Central memory CD8-positive, alpha-beta T cell (primary cell): ENCODE measurements at regions not wholly inside any gene's neighbourhood (a gene's known extent, or its start where the extent isn't known, plus 50 kb on each side); places are given as distances from the start of the nearest gene placed in this dataset.

ENCODE experiments used
- ATAC-seq: fragments of 150-1000 bp; cut with Tn5 transposase; replicated peaks from 2 replicates; pipeline ENCODE4 v1.10.0; 2022; ENCODE audit warnings: mild to moderate bottlenecking, moderate FRiP score, moderate number of reproducible peaks; ENCODE audit not compliant: poor library complexity, severe bottlenecking; ENCODE audit errors: extremely low read depth
- DNase-seq, 2 donors: peaks; one replicate each; pipeline ENCODE4 v3.0.0; 2021; ENCODE audit warnings: low spot score in 2 of 2
- H3K27ac Mint-ChIP-seq: one replicate; pipeline ENCODE4 v1.8.0; 2022; ENCODE audit warnings: low read depth, mild to moderate bottlenecking, moderate library complexity, mixed read lengths
- H3K27me3 Mint-ChIP-seq: one replicate; pipeline ENCODE4 v1.8.0; 2022; ENCODE audit warnings: mixed read lengths
- H3K36me3 Mint-ChIP-seq: one replicate; pipeline ENCODE4 v1.8.0; 2022; ENCODE audit warnings: mild to moderate bottlenecking, moderate library complexity, mixed read lengths; ENCODE audit not compliant: insufficient read depth
- H3K4me1 Mint-ChIP-seq: one replicate; pipeline ENCODE4 v1.8.0; 2022; ENCODE audit warnings: mixed read lengths
- H3K4me3 Mint-ChIP-seq: one replicate; pipeline ENCODE4 v1.8.0; 2022; ENCODE audit warnings: mild to moderate bottlenecking, moderate library complexity, mixed read lengths
- H3K9me3 Mint-ChIP-seq: one replicate; pipeline ENCODE4 v1.8.0; 2022; ENCODE audit warnings: mixed read lengths

DNA sequence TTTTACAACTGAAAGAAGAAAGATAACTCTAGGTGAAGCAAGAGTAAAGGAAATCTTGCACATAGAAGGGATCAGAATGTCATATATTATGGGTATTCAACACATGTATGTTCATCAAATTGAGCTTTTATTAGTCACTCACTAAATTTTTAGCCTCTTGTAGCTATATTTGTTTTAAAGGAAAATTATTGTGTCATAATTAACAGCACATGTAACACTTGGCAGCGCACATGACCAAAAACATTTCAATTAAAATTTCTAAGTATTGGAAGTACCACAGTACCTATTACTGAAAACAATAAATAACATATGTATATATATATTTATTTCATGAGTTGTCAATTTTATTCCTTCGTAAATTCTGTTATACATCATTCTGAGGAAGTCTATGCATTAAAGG lies 2800.4 kb downstream of the PCDH9 start:
- Mint-ChIP-seq H3K27ac (no peak overlapping the region), H3K4me1 (no peaks in the 10 kb centered on the region), H3K4me3 (no peak overlapping the region), H3K27me3 (no peaks in the 10 kb centered on the region), H3K9me3 (peaks cover 2% of the 10 kb centered on the region), H3K36me3 (no peaks in the 10 kb centered on the region)
- DNase-seq, result no peak
- no peak for ATAC-seq

DNA sequence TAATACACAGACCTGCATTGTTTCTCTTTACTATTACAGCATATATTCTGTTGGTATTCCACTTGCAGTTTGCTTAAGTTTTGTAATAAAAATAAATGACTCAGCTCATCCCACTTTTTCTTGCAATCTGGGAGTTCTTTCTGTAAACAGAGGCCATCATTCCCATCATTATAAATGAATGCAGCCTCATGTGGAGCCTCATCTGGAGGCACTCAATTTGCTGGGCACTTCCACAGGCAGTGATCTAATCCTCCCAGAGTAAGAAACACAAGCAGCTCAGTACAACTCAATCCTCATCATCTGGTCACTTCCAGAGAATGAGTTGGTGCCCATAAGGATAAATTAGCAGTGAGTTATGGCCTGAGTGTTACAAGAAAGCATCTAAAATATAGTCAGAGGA lies 2801.9 kb downstream of the PCDH9 start:
- no peaks in the 10 kb centered on the region for H3K4me1 Mint-ChIP-seq
- H3K27ac Mint-ChIP-seq, result no peak overlapping the region
- no peaks in the 10 kb centered on the region for H3K9me3 Mint-ChIP-seq
- no peaks in the 10 kb centered on the region for H3K27me3 Mint-ChIP-seq
- no peaks in the 10 kb centered on the region for H3K36me3 Mint-ChIP-seq
- ATAC-seq (no peak), DNase-seq (no peak)
- no peak overlapping the region for H3K4me3 Mint-ChIP-seq

DNA sequence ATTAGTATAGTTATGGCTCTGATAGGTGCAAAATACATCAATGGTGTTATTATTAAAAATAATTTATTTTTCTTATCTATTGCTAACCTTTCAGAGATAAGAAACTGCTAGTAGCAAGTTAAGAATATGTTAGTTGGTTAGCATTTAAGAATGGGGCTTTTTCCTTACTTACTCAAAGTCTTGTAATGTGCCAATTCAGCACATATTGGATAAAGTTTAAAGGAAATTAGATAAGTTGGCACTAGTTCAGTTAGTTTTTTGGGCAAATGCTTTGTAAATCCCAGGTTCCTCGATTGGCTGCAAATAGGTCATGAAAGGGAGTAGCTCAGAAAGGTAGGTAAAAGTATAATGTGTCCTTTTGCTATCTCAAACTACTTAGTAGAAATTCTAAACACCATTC lies 2806.7 kb downstream of the PCDH9 start:
- Mint-ChIP-seq H3K4me3 (no peak overlapping the region), H3K4me1 (no peaks in the 10 kb centered on the region), H3K27ac (no peak overlapping the region), H3K36me3 (no peaks in the 10 kb centered on the region), H3K9me3 (no peaks in the 10 kb centered on the region), H3K27me3 (no peaks in the 10 kb centered on the region)
- DNase-seq, result no peak
- no peak for ATAC-seq

DNA sequence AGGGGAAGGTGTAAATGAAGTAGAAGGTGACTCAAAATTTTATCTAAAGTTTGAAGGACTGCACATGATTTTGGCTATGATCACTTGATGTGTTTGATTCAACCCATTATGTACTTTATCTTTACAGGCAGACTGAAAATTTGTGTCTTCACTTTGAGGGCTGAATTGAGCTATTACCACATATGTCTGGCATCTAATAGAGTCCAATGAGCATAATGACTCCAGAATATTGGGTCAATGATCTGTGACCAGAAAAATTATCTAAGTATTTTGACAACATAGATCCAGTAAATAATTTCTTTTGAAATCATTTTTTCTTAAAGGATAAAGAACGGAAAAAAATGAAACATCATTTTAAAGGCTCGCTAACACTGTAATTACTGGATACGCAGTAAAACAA lies 2810.0 kb downstream of the PCDH9 start:
- Mint-ChIP-seq H3K36me3 (peaks cover 2% of the 10 kb centered on the region), H3K27me3 (no peaks in the 10 kb centered on the region), H3K27ac (no peak overlapping the region), H3K9me3 (no peaks in the 10 kb centered on the region), H3K4me1 (no peaks in the 10 kb centered on the region), H3K4me3 (no peak overlapping the region)
- DNase-seq, result no peak
- ATAC-seq, result no peak

DNA sequence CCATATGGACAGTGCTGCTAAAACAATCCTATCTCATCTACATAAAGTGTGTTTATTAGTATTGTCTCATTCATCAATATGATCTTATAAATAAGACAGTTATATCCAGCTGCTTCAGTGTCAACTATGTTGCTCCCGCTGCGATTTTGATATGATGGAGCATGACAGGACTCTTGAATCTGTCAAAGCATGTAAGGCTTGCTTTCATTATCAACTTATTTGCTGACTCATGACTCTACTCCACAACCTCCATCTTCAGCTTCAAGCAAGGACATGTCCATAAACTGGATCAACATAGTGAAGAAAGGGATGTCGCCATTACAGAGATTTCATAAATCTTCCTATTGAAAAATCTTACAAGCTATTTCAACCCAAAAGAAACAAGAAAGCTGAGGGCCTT lies 2812.6 kb downstream of the PCDH9 start:
- H3K27me3 Mint-ChIP-seq, result no peaks in the 10 kb centered on the region
- H3K27ac Mint-ChIP-seq, result no peak overlapping the region
- no peak overlapping the region for H3K4me3 Mint-ChIP-seq
- H3K9me3 Mint-ChIP-seq, result peaks cover 6% of the 10 kb centered on the region
- no peaks in the 10 kb centered on the region for H3K4me1 Mint-ChIP-seq
- peaks cover 3% of the 10 kb centered on the region for H3K36me3 Mint-ChIP-seq
- DNase-seq (no peak), ATAC-seq (no peak)

DNA sequence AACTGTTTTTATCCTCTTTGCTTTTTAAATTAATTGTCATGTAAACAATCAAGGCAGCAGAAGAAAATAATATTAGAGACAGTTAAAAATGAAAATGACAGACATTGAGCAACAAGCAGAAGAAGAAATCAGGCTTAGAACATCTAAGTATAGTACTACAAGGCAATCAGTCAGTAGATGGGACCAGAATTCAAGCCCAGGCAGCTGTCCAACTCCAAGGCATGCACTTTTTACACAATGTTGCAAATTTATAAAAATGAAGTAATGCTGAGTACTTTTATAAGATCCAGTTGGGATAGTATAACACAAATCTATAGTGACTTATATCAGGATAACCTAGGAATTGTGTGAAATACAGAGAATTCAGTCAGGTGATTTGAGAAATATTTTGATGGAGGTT lies 2815.8 kb downstream of the PCDH9 start:
- Mint-ChIP-seq H3K27me3 (no peaks in the 10 kb centered on the region), H3K36me3 (peaks cover 3% of the 10 kb centered on the region), H3K4me3 (no peak overlapping the region), H3K4me1 (no peaks in the 10 kb centered on the region), H3K9me3 (peaks cover 6% of the 10 kb centered on the region), H3K27ac (no peak overlapping the region)
- no peak for DNase-seq
- no peak for ATAC-seq

DNA sequence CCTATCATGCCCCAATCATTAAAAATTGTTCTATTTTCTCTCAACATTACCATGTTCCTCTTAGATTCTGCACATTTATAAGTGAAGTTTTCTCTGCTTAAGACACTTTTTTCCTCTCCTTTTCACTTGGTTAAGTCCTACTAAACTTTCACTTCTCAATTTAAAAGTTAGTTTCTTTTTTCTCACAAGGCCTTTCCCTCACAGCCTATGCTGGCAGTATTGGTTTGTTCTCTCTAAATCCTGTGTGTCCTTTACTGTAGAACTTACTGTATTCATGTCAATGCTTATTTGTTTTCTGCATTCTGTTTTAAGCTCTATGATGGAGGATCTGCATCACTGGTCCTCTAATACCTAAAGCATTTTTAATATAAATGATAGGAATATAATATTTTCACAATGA lies 2816.6 kb downstream of the PCDH9 start:
- DNase-seq (no peak), ATAC-seq (no peak)
- no peak overlapping the region for H3K4me3 Mint-ChIP-seq
- peaks cover 3% of the 10 kb centered on the region for H3K36me3 Mint-ChIP-seq
- H3K9me3 Mint-ChIP-seq, result peaks cover 6% of the 10 kb centered on the region
- no peak overlapping the region for H3K27ac Mint-ChIP-seq
- H3K4me1 Mint-ChIP-seq, result no peaks in the 10 kb centered on the region
- no peaks in the 10 kb centered on the region for H3K27me3 Mint-ChIP-seq

DNA sequence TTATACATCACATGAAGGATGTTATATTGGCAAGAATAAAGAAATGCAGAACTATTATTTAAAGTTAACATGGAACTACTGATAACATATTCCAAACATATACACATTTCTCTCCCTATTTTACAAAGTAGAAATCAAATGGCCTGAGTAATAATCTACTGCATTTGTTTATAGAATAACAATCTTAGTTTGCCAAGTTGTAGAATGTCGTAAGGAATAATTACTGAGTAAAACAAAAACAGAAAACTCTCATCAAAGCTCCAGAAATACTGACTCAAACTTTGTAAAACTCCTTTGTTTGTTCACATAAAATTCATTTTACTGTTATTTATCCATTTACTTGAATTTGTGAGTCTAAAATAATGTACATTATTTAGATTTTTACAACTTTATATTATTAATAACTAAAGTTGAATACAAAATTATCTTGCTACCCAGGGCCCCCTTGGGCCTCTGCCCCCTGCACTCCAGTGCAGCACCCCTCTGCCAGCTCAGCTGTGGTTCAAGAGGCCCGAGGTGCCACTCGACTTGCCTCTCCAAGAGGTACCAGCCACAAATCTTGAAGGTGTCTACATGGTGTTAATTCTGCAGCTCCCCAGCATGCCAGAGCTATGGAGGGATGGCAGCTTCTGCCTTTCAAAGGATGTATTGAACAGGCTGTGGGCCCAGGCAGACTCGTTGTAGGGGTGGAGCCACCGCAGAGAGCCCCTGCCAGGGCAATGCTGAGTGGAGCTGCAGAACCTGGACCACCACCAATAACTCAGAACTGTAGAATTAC lies 2819.7 kb downstream of the PCDH9 start:
- Mint-ChIP-seq H3K27me3 (no peaks in the 10 kb centered on the region), H3K4me3 (no peak overlapping the region), H3K9me3 (peaks cover 30% of the 10 kb centered on the region), H3K4me1 (no peaks in the 10 kb centered on the region), H3K27ac (no peak overlapping the region), H3K36me3 (peaks cover 1% of the 10 kb centered on the region)
- ATAC-seq (no peak), DNase-seq (no peak)

DNA sequence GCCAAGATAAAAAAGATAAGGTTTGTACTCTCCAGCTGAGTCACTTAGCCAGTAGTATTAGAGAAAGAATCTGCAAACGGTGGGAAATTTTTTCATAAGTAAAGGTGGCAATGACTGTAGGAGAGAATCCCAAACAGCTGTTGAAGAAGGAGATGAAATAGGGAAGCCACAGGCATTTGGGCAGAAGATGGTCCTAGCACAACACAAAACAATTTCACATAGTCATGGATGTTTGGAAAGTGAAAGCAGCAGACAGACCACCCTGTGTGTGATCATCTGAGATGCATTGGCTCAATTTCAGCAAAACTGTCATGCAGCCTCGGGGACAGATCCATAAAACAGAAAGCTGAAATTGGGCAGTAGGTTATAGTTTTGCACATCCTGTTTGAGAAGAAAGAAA lies 2832.4 kb downstream of the PCDH9 start:
- Mint-ChIP-seq H3K36me3 (no peaks in the 10 kb centered on the region), H3K27ac (no peak overlapping the region), H3K4me3 (no peak overlapping the region), H3K9me3 (peaks cover 23% of the 10 kb centered on the region), H3K27me3 (no peaks in the 10 kb centered on the region), H3K4me1 (no peaks in the 10 kb centered on the region)
- ATAC-seq (no peak), DNase-seq (no peak)

DNA sequence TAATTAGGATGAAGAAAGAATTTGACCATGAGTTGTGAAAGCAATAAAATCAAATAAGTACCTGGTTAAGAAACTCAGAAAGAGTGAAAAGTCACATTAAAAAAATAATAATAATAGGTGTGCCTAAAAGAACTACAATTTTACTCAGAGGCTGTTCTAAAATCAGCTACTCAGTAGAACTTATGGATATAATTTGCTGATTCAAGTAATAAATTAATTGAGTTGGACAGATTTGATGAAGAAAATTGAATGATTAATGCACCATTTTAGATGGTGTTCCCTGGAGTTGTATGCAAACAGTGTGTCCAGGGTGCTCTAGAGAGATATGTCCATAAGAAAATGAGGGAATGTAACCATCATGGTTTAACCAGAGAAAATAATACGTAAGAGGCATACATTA lies 2852.5 kb downstream of the PCDH9 start:
- H3K27me3 Mint-ChIP-seq, result no peaks in the 10 kb centered on the region
- no peak for ATAC-seq
- no peaks in the 10 kb centered on the region for H3K4me1 Mint-ChIP-seq
- peaks cover 36% of the 10 kb centered on the region for H3K9me3 Mint-ChIP-seq
- H3K4me3 Mint-ChIP-seq, result no peak overlapping the region
- H3K36me3 Mint-ChIP-seq, result no peaks in the 10 kb centered on the region
- no peak overlapping the region for H3K27ac Mint-ChIP-seq
- DNase-seq, result no peak

DNA sequence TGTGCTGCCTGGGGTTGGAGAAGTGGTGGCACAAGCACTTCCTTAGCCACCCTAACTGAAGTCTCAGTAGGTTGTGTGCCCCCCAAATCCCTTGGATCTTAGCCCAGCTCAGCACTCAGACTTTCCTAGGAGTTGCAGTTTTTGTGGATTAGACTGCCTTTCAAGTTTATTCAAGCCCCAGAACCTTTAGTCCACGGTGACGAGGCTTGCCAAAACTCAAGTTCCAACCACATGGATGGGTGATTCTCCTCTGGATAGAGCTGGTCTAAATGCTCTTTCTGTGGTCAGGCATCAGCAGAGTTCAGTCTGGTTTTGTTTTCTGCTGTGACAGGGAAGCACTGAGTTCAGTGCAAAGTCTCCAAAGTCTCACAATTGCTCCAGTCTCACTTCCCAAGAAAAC lies 2858.7 kb downstream of the PCDH9 start:
- Mint-ChIP-seq H3K9me3 (peaks cover 41% of the 10 kb centered on the region), H3K27ac (no peak overlapping the region), H3K27me3 (no peaks in the 10 kb centered on the region), H3K36me3 (no peaks in the 10 kb centered on the region), H3K4me3 (no peak overlapping the region), H3K4me1 (no peaks in the 10 kb centered on the region)
- DNase-seq (no peak), ATAC-seq (no peak)

DNA sequence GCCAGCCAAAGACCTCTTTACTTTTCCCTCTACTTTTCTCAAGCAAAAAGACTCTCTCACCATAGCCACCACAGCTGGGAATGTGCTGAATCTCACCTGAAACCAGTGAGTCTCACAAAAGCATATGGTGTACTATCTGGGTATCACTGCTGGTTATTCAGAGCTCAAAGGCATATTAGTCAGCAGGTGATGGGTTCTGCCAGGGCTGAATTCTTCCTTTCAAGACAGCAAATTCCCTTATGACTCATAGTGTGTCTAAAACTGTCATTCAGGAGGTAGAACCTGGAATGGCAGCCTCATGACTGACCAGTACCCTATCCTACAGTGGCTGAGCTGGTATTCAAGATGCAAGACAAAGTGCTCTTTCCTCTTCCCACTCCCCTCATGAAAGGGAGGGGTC lies 2859.1 kb downstream of the PCDH9 start:
- no peak overlapping the region for H3K27ac Mint-ChIP-seq
- no peak overlapping the region for H3K4me3 Mint-ChIP-seq
- ATAC-seq (no peak), DNase-seq (no peak)
- no peaks in the 10 kb centered on the region for H3K36me3 Mint-ChIP-seq
- no peaks in the 10 kb centered on the region for H3K27me3 Mint-ChIP-seq
- no peaks in the 10 kb centered on the region for H3K4me1 Mint-ChIP-seq
- H3K9me3 Mint-ChIP-seq, result peaks cover 41% of the 10 kb centered on the region

DNA sequence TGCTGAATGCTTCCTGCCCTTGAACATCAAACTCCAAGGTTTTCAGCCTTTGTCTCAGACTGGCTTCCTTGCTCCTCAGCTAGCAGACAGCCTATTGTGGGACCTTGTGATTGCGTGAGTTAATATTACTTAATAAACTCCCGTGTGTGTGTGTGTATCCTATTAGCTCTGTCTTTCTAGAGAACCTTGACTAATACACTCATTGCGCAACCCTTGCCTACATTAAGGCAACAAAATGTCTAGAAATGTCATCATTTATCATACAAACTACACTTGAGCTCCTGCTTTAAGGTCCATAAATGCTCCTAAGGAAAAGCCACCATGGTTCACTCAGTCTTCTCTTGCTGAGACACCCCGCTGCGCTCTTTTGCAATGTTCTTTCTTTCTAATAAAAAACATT lies 2861.0 kb downstream of the PCDH9 start:
- DNase-seq, result no peak
- Mint-ChIP-seq H3K4me1 (no peaks in the 10 kb centered on the region), H3K4me3 (no peak overlapping the region), H3K9me3 (peaks cover 30% of the 10 kb centered on the region), H3K36me3 (no peaks in the 10 kb centered on the region), H3K27me3 (no peaks in the 10 kb centered on the region), H3K27ac (no peak overlapping the region)
- no peak for ATAC-seq
